Omental fat pad (tissue), 3 donors: ENCODE measurements at regions not wholly inside any gene's neighbourhood (a gene's known extent, or its start where the extent isn't known, plus 50 kb on each side); places are given as distances from the start of the nearest gene placed in this dataset.

Source experiments
- ATAC-seq: fragments of 150-250 bp; one replicate; pipeline ENCODE4 v1.9.1; 2016; ENCODE audit warnings: mild to moderate bottlenecking, moderate library complexity; ENCODE audit not compliant: low FRiP score
- DNase-seq: peaks from one replicate; pipeline ENCODE4 v3.0.0-alpha.2; 2019; ENCODE audit warnings: low spot score
- CTCF ChIP-seq, 3 donors: fragments of 450-650 bp; IDR thresholded peaks; one replicate each; pipeline ENCODE4 v1.5.1; 2016 to 2017; ENCODE audit warnings: antibody characterized with exemption in 3 of 3, mild to moderate bottlenecking in 3 of 3, moderate library complexity in 2 of 3

- ATAC-seq (no peak), DNase-seq (no peak)
- TF ChIP-seq CTCF (IDR thresholded peaks at IDR 0.05): no peak
Measured at GRCh38 chr3:157660847-157661246, 157.6 kb upstream of the VEPH1 start.

GRCh38 chr3:157652366-157652765 is 149.2 kb upstream of the VEPH1 start:
- no peak for DNase-seq
- TF ChIP-seq CTCF (IDR thresholded peaks at IDR 0.05): no peak
- no peak for ATAC-seq

GRCh38 chr3:157650699-157651098 is 147.5 kb upstream of the VEPH1 start:
- DNase-seq (no peak), ATAC-seq (no peak)

GRCh38 chr3:157650172-157650571 is 147.0 kb upstream of the VEPH1 start:
- DNase-seq (no peak), ATAC-seq (no peak)
- no peak for TF ChIP-seq CTCF (IDR thresholded peaks at IDR 0.05)

More at GRCh38 chr3:157650699-157651098, 147.5 kb upstream of the VEPH1 start:
- no peak for TF ChIP-seq CTCF (IDR thresholded peaks at IDR 0.05)

GRCh38 chr3:157649511-157649910 is 146.3 kb upstream of the VEPH1 start:
- no peak for TF ChIP-seq CTCF (IDR thresholded peaks at IDR 0.05)
- DNase-seq (no peak), ATAC-seq (no peak)

- no peak for TF ChIP-seq CTCF (IDR thresholded peaks at IDR 0.05)
- no peak for ATAC-seq
- DNase-seq: no peak
Measured at GRCh38 chr3:157647820-157648219, 144.6 kb upstream of the VEPH1 start.

- no peak for TF ChIP-seq CTCF (IDR thresholded peaks at IDR 0.05)
- no peak for ATAC-seq
- DNase-seq: no peak
Measured at GRCh38 chr3:157639756-157640426, 136.7 kb upstream of the VEPH1 start.
